Left ventricle myocardium inferior (tissue), 1 donor: ENCODE measurements at regions not wholly inside any gene's neighbourhood (a gene's known extent, or its start where the extent isn't known, plus 50 kb on each side); places are given as distances from the start of the nearest gene placed in this dataset.
"Not testable (repeated sequence)": the region's sequence is repeated elsewhere in the genome, so short reads cannot be mapped to it uniquely, and the experiment has no call there.

Source experiments
- DNase-seq: peaks from one replicate; pipeline ENCODE4 v3.0.0-alpha.2; 2020
- H3K27ac ChIP-seq: fragments of 200-600 bp; replicated peaks from 2 replicates; pipeline ENCODE4 v1.8.0; 2021
- H3K27me3 ChIP-seq: fragments of 200-600 bp; 2 replicates; pipeline ENCODE4 v1.8.0; 2021; ENCODE audit warnings: low read depth
- H3K36me3 ChIP-seq: fragments of 200-600 bp; 2 replicates; pipeline ENCODE4 v1.8.0; 2021
- H3K4me1 ChIP-seq: fragments of 200-600 bp; 2 replicates; pipeline ENCODE4 v1.8.0; 2021
- H3K4me3 ChIP-seq: fragments of 200-600 bp; 2 replicates; pipeline ENCODE4 v1.8.0; 2021; ENCODE audit warnings: mild to moderate bottlenecking, moderate library complexity
- H3K9me3 ChIP-seq: fragments of 200-600 bp; replicated peaks from 2 replicates; pipeline ENCODE4 v1.8.0; 2021
- intact Hi-C: fragments of 100-400 bp; cut with micrococcal nuclease; formaldehyde crosslinking; loops from one replicate; pipeline ENCODE4 v1.11.0; 2022
- TF ChIP-seq, protein P1 (sequence below): fragments of 200-600 bp; IDR thresholded peaks from 2 replicates; pipeline ENCODE4 v1.8.0; 2021; ENCODE audit warnings: antibody characterized with exemption, mild to moderate bottlenecking, borderline replicate concordance
- donor health status: DM: no; HTN: yes; CAD: no; lungs with severe emphysema.

DNA sequence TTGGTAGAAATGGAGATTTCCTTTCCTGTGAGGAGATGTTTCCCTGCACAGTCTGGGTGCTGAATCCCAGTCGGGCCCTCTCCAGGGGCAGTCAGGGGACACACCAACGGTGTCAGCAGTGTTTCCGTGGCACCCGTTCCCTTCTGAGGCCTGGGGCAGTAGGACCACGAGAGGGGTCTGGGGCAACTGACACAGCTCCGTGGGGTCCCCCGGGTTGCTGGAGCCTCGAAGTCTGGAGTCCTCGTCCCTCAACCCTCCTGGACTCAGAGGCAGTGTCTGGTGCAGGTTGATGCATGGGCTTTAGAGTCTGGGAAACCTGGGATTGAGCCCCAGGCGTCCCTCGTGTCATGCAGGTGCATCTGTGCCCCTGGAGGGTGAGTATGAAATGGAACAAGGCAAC, 327.3 kb downstream of the ADGRD1 start:
- Histone ChIP-seq H3K36me3 (no peaks in the 10 kb centered on the region), H3K27ac (no peak overlapping the region), H3K27me3 (peaks cover 35% of the 10 kb centered on the region), H3K4me3 (no peak overlapping the region), H3K4me1 (no peaks in the 10 kb centered on the region), H3K9me3 (no peaks in the 10 kb centered on the region)
- TF ChIP-seq, protein P1, sequence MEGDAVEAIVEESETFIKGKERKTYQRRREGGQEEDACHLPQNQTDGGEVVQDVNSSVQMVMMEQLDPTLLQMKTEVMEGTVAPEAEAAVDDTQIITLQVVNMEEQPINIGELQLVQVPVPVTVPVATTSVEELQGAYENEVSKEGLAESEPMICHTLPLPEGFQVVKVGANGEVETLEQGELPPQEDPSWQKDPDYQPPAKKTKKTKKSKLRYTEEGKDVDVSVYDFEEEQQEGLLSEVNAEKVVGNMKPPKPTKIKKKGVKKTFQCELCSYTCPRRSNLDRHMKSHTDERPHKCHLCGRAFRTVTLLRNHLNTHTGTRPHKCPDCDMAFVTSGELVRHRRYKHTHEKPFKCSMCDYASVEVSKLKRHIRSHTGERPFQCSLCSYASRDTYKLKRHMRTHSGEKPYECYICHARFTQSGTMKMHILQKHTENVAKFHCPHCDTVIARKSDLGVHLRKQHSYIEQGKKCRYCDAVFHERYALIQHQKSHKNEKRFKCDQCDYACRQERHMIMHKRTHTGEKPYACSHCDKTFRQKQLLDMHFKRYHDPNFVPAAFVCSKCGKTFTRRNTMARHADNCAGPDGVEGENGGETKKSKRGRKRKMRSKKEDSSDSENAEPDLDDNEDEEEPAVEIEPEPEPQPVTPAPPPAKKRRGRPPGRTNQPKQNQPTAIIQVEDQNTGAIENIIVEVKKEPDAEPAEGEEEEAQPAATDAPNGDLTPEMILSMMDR, result no peak
- intact Hi-C loops, result no loop called here
- DNase-seq, result no peak

DNA sequence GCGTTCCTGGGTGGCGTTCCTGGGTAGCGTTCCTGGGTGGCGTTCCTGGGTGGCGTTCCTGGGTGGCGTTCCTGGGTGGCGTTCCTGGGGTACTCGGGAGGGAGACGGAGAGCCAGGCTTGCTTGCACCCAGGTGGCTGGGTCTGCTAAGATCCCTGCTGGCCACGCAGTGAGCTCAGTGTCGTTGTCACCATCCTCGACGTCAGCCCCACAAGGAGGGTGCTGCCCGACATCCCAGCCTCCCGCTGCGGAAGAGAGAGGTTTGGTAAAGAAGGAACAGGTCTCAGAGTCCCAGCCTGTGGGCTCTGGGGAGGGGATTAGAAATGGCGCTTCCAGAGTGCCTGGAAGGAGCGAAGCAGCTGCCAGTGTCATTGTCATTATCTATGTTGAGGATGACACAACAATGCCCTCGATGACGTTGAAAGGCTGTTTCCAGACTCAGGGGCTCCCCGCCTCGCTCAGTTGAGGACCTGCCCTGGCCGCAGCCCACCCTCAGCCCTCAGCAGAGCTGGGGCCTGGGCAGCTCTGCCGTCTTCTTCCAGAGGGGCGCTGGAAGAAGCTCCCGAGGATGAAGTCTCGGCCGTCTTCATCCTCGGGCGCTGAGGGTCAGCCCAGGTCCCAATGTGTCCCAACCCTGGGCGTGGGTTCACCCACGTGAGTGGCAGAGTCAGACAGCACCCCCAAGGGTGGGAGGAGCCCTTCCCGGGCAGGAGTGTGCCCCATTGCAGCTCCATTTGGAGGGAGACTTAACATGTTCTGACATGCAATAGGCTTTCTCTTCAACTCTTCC, 328.8 kb downstream of the ADGRD1 start:
- Histone ChIP-seq H3K27ac (no peak overlapping the region), H3K27me3 (peaks cover 39% of the 10 kb centered on the region), H3K36me3 (no peaks in the 10 kb centered on the region), H3K9me3 (no peaks in the 10 kb centered on the region), H3K4me3 (no peak overlapping the region), H3K4me1 (no peaks in the 10 kb centered on the region)
- no peak for DNase-seq
- TF ChIP-seq, protein P1, result no peak
- intact Hi-C loops, result no loop called here

DNA sequence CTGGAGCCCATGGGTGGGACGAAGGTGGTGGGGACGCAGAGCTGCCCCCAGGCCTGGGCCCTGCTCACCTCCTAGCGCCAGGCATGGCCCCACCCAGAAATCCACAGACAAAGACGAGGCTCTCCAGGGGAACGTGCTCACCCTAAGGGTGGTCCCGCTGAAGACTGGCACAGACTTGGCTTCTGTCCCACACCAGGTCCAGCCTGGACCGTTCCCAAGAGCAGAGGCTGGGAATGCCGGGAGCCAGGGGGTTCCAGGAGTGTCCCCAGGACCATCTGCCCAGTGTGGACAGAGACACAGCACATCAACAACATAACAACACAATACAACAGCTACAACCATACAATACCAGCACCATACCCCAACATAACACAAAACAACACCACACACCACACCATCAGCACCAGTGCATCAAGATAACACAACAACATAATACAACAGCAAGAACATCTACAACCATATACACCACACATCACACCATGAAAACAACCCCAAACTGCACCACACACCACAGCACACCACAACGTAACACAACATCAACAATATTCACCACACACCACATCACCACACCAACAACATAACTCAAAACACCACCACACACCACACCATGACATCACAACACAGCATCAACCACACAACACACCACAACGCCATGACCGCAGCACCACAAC, 329.6 kb downstream of the ADGRD1 start:
- intact Hi-C loops, result no loop called here
- H3K27ac ChIP-seq, result no peak overlapping the region
- no peak overlapping the region for H3K4me3 ChIP-seq
- H3K4me1 ChIP-seq, result no peaks in the 10 kb centered on the region
- TF ChIP-seq, protein P1, result no peak
- H3K9me3 ChIP-seq, result no peaks in the 10 kb centered on the region
- no peak for DNase-seq
- H3K27me3 ChIP-seq, result peaks cover 47% of the 10 kb centered on the region
- no peaks in the 10 kb centered on the region for H3K36me3 ChIP-seq

DNA sequence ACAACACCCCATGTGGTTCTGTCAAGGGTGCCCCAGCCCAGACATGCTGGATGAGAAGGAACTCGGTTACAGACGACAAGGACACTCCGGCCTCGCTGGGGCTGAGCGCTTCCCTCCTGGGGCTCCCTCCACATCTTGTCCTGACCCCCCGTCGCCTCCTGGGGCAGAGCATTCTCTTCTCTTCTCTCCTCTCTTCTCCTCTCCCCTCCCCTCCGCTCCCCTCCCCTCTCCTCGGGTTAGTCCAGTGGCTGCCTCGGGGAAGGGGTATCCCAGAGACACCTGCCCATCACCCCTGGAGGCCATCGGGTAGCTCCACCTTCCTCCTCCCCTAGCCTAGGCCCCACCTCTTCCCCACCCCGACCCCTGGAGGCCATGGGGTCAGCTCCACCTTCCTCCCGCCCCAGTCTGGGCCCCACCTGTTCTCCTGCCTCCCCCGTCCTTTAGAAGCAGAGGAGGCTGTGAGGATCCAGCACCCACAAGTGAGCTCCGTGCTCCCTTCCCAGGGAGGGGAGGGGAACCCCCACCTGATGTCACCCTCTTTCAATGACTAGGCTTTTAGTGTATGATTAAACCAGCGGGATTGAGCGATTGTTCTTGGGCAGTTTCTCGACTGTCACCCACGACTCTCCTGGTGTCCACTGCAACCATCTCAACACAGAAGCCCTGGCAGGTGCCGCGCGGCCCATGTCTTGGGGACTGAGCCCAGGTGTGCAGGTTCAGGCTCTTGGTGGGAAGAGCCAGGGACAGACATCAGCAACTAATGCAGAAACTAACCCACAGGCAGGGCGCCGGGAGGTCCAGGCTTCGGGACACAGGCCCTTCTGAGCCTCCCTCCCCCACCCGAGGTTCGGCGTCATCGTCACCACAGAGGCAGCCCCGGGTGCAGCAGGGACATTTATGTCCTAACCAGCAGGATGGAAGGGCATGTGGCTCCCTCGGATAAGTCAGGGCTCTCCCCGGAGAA, 330.4 kb downstream of the ADGRD1 start:
- H3K9me3 ChIP-seq, H3K4me1 ChIP-seq, H3K36me3 ChIP-seq, H3K27ac ChIP-seq, intact Hi-C loops, H3K4me3 ChIP-seq, DNase-seq: not testable (repeated sequence)
- H3K27me3 ChIP-seq, result peaks cover 51% of the 10 kb centered on the region

DNA sequence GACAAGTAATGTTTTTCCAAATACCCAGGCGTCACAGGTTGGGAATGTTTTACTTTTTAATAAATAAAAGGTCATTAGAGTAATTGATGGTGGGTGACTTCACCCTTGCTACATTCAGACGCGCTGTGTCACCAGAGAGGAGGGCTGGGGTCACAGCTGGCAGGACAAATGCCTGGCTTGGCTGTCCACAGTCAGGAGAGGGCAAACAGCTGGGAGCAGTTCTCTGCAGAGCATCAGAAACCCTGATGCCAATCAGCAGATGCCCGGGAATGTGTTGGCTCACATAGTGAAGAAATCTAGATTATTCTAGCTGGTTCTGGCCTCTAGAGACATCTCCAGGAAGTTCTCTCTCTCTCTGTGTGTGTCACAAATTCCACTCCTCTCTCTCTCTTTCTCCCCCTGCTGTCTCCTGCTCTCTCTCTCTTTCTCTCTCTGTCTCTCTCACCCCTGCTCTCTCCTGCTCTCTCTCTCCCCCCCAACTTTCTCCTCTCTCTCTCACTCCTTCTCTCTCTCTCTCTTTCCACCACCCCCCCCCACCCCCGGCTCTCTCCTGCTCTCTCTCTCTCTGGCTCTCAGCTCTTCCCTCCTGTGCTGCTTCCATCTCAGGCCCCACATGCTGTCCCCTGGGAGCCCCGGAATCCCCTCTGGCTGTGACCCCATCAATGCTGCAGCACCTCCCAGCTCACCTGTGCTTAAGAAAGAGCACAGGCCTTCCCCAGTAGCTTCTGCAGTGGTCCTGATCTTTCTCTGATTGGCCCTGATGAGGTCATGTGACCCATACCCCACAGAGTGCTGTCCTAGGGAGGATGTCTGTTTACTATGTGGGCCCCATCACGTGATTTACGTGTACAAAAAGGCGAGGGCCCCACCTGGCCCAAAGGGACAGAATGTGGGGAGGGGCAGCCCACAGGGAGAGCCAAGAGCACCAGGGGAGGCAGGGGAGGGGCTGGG, 331.5 kb downstream of the ADGRD1 start:
- H3K27me3 ChIP-seq, result peaks cover 41% of the 10 kb centered on the region
- H3K27ac ChIP-seq, intact Hi-C loops, DNase-seq, H3K4me3 ChIP-seq, H3K9me3 ChIP-seq, H3K4me1 ChIP-seq, H3K36me3 ChIP-seq: not testable (repeated sequence)

DNA sequence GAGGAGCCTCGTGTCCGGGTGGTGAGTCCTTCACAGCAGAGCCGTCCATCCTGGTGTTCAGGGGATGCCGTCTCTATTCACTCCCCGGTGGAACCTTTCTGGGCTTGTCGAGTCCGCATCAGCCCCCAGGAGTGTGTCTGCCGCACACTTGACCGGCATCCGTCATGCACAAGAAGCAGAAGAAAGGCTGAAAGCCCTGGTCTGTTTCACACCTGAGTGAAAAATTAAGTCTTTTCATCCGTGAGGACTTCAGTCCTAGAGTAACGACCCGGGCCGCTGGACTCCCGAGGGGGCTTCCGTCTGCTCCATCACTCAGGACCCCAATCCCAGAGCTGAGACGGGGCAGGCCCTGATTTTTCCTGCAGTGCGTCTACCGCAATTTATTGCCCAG, 332.2 kb downstream of the ADGRD1 start:
- intact Hi-C loops, H3K4me1 ChIP-seq, H3K9me3 ChIP-seq, H3K36me3 ChIP-seq, DNase-seq, H3K27ac ChIP-seq, H3K4me3 ChIP-seq: not testable (repeated sequence)
- peaks cover 34% of the 10 kb centered on the region for H3K27me3 ChIP-seq

DNA sequence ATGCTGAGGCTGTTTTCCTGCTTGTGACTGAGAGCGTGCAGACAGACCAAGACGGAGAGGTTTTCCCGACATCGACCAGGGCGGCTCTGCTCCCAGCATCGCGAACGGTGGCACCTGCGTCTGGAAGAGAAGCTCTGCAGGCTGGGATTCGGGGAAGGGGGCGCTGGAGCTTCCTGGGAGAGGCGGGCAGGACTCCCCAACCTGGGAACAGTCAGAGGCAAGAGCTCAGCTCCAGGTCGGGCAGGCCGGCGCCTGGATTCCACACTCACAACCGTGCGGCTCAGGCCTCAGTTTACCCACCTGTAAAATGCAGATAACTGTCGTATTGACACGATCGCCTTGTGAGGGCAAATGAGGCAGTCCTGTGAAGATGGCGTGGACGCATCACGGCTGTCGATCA, 332.6 kb downstream of the ADGRD1 start:
- H3K4me3 ChIP-seq, H3K36me3 ChIP-seq, DNase-seq, H3K27ac ChIP-seq, H3K4me1 ChIP-seq, H3K9me3 ChIP-seq, intact Hi-C loops: not testable (repeated sequence)
- peaks cover 32% of the 10 kb centered on the region for H3K27me3 ChIP-seq
